ENCODE measurements at regions not wholly inside any gene's neighbourhood (a gene's known extent, or its start where the extent isn't known, plus 50 kb on each side); places are given as distances from the start of the nearest gene placed in this dataset.

- no peak for TF ChIP-seq NFE2L2 (conservative IDR thresholded peaks at IDR 0.05; ENCODE audit: low read length)
- no peak for TF ChIP-seq RNF2 (IDR thresholded peaks at IDR 0.05; ENCODE audit: borderline replicate concordance, low read depth)
- no peak for TF ChIP-seq RAD21 (conservative IDR thresholded peaks at IDR 0.05 in 1 of 2, IDR thresholded peaks at IDR 0.05 in 1 of 2)
- no peak for TF ChIP-seq CTCF (IDR thresholded peaks at IDR 0.05)
- no peak for TF ChIP-seq ELK1 (IDR thresholded peaks at IDR 0.05; ENCODE audit: low read depth, low read length)
- no peak for TF ChIP-seq SREBF2 (IDR thresholded peaks at IDR 0.05)
- TF ChIP-seq POLR2A (IDR thresholded peaks at IDR 0.05; ENCODE audit: low read length) = no peak
These were observed 1520.7 kb upstream of the B3GALT2 start for GRCh38 chr1:194707074-194707473.

All from A549 (cell line).